H1 (cell line): ENCODE measurements at regions not wholly inside any gene's neighbourhood (a gene's known extent, or its start where the extent isn't known, plus 50 kb on each side); places are given as distances from the start of the nearest gene placed in this dataset.

Source experiments
- BACH1 ChIP-seq: IDR thresholded peaks from 2 replicates; pipeline ENCODE4 v1.6.1; 2012; ENCODE audit warnings: low read length, improper control_type of control experiment
- CEBPB ChIP-seq: IDR thresholded peaks from 2 replicates; pipeline ENCODE4 v1.6.1; 2012; ENCODE audit warnings: low read depth, low read length
- EP300 ChIP-seq, 2 experiments: IDR thresholded peaks; 1 replicate in 1 of 2; 2 replicates in 1 of 2; pipeline ENCODE4 v1.6.1; 2011 to 2012; ENCODE audit warnings: low read depth in 2 of 2, low read length in 2 of 2, mild to moderate bottlenecking in 2 of 2, borderline replicate concordance in 1 of 2, inconsistent platforms in 1 of 2, moderate library complexity in 1 of 2
- EZH2 ChIP-seq: fragments of 200-600 bp; sonication (generic); IDR thresholded peaks from 2 replicates; pipeline ENCODE4 v1.7.1; 2012; ENCODE audit warnings: low read depth, mild to moderate bottlenecking, moderate library complexity, low read length, inconsistent platforms; ENCODE audit not compliant: severe bottlenecking
- HDAC2 ChIP-seq, 2 experiments: fragments of 300-600 bp in 1 of 2; sonication (generic) in 1 of 2; IDR thresholded peaks; 2 replicates each; pipeline ENCODE4 v1.6.1; 2011 to 2012; ENCODE audit warnings: low read depth in 2 of 2, low read length in 2 of 2, mild to moderate bottlenecking in 2 of 2, moderate library complexity in 2 of 2, borderline replicate concordance in 1 of 2, inconsistent platforms in 1 of 2
- POLR2A ChIP-seq, 2 experiments: IDR thresholded peaks; 1 replicate in 1 of 2; 2 replicates in 1 of 2; pipeline ENCODE4 v1.6.1; 2011; ENCODE audit warnings: low read depth in 2 of 2, low read length in 2 of 2, mild to moderate bottlenecking in 2 of 2; ENCODE audit errors: control extremely low read depth in 1 of 2
- POLR2AphosphoS5 ChIP-seq: IDR thresholded peaks from 2 replicates; pipeline ENCODE4 v1.6.1; 2011; ENCODE audit warnings: low read depth, low read length
- RBBP5 ChIP-seq: IDR thresholded peaks from 2 replicates; pipeline ENCODE4 v1.7.1; 2012; ENCODE audit warnings: low read depth, mild to moderate bottlenecking, inconsistent platforms, low read length, moderate library complexity, borderline replicate concordance
- RFX5 ChIP-seq: IDR thresholded peaks from 2 replicates; pipeline ENCODE4 v1.6.1; 2011; ENCODE audit warnings: low read depth, low read length, improper control_type of control experiment, borderline replicate concordance
- SP1 ChIP-seq: IDR thresholded peaks from 2 replicates; pipeline ENCODE4 v1.6.1; 2011; ENCODE audit warnings: low read depth, low read length
- TAF7 ChIP-seq: optimal IDR thresholded peaks from 2 replicates; pipeline ENCODE3; 2011; ENCODE audit warnings: low read depth, mild to moderate bottlenecking, inconsistent platforms, low read length, moderate library complexity, borderline replicate concordance
- ZNF274 ChIP-seq: IDR thresholded peaks from 2 replicates; pipeline ENCODE4 v1.7.0; 2012; ENCODE audit warnings: low read length, borderline replicate concordance; ENCODE audit errors: extremely low read depth
- TF ChIP-seq, protein P1 (sequence below): IDR thresholded peaks from 2 replicates; pipeline ENCODE4 v1.6.1; 2011; ENCODE audit warnings: low read depth, mild to moderate bottlenecking, low read length; ENCODE audit not compliant: insufficient read depth
- TF ChIP-seq, protein P2 (sequence below), 3 experiments: IDR thresholded peaks; 1 replicate in 2 of 3; 2 replicates in 1 of 3; pipeline versions ENCODE4 v1.5.1 to v1.6.1; 2011; ENCODE audit warnings: low read length in 3 of 3, mild to moderate bottlenecking in 3 of 3, inconsistent platforms in 2 of 3, low read depth in 1 of 3, moderate library complexity in 1 of 3; ENCODE audit not compliant: insufficient read depth in 1 of 3; ENCODE audit errors: control extremely low read depth in 1 of 3

DNA sequence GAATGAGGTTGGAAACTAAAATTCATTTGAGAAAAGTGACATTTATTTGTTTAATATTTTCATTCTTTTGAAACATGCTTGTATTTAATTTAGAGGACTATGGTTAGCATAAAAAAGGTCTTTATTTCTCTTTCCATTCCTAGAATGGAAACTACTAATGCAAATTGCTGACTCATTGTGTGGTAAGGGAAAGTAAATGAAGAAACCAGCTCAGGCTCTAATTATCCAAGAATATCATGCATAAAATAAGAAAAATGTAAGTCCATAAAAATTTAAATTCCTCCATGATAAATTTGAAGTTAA lies 777.0 kb upstream of the SLITRK1 start:
- TF ChIP-seq EZH2 (no peak), EP300 (IDR thresholded peaks at IDR 0.05; ENCODE audit: borderline replicate concordance in 1 of 2, low read depth in 2 of 2, low read length in 2 of 2) (no peak), POLR2A (IDR thresholded peaks at IDR 0.05; ENCODE audit: control extremely low read depth in 1 of 2, low read depth in 2 of 2, low read length in 2 of 2) (no peak), RBBP5 (no peak), RFX5 (no peak), POLR2AphosphoS5 (no peak), HDAC2 (IDR thresholded peaks at IDR 0.05; ENCODE audit: borderline replicate concordance in 1 of 2, low read depth in 2 of 2, low read length in 2 of 2) (no peak), BACH1 (no peak), CEBPB (no peak), ZNF274 (no peak), SP1 (no peak), TAF7 (no peak)
- TF ChIP-seq, protein P1, sequence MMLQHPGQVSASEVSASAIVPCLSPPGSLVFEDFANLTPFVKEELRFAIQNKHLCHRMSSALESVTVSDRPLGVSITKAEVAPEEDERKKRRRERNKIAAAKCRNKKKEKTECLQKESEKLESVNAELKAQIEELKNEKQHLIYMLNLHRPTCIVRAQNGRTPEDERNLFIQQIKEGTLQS: no peak
- TF ChIP-seq, protein P2, sequence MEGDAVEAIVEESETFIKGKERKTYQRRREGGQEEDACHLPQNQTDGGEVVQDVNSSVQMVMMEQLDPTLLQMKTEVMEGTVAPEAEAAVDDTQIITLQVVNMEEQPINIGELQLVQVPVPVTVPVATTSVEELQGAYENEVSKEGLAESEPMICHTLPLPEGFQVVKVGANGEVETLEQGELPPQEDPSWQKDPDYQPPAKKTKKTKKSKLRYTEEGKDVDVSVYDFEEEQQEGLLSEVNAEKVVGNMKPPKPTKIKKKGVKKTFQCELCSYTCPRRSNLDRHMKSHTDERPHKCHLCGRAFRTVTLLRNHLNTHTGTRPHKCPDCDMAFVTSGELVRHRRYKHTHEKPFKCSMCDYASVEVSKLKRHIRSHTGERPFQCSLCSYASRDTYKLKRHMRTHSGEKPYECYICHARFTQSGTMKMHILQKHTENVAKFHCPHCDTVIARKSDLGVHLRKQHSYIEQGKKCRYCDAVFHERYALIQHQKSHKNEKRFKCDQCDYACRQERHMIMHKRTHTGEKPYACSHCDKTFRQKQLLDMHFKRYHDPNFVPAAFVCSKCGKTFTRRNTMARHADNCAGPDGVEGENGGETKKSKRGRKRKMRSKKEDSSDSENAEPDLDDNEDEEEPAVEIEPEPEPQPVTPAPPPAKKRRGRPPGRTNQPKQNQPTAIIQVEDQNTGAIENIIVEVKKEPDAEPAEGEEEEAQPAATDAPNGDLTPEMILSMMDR (IDR thresholded peaks at IDR 0.05; ENCODE audit: control extremely low read depth in 1 of 3, insufficient read depth in 1 of 3, low read depth in 1 of 3, low read length in 3 of 3): no peak
